ENCODE measurements at regions not wholly inside any gene's neighbourhood (a gene's known extent, or its start where the extent isn't known, plus 50 kb on each side); places are given as distances from the start of the nearest gene placed in this dataset.

DNA sequence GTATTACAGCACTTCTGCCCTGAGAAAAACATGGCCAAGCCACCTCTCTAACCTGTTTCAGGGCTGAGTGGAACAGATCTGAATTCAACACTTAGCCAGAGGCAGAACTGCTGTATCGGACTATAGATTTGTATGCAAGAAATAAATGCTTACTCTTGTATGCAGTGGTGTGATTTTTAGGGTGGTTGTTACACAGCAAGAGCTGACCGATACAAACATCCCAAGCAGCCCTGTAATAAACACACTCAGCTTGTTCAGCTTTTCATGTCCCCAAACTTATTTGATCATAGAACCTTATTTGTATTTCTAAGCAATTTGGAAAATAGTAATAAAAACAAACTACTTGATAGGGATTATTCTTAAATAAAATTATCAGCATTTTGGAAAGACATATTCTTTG, 84.9 kb upstream of the RPH3AL start:
- Histone ChIP-seq H3K9me3 (ENCODE audit: insufficient read depth in 2 of 2, low read depth in 1 of 2, low read length in 1 of 2) (peaks cover 4 to 11% of the 10 kb centered on the region in 2 experiments; a peak in 3 of 4 replicates), H3K27me3 (replicated peaks in 1 of 4; ENCODE audit: control insufficient read depth in 3 of 4, extremely low read depth in 1 of 4, insufficient read depth in 3 of 4, low read length in 3 of 4) (no peaks in the 10 kb centered on the region), H3K36me3 (ENCODE audit: control insufficient read depth in 2 of 4, insufficient read depth in 4 of 4, low read length in 3 of 4) (peaks cover 0 to 2% (median 0%) of the 10 kb centered on the region in 4 experiments; a peak in 1 of 8 replicates), H2BK20ac (ENCODE audit: low read length) (no peak overlapping the region), H3K14ac (ENCODE audit: insufficient read length) (no peak overlapping the region), H3K4me1 (replicated peaks in 1 of 4; ENCODE audit: control insufficient read depth in 3 of 4, insufficient read depth in 4 of 4, low read length in 3 of 4) (no peaks in the 10 kb centered on the region), H3K79me2 (ENCODE audit: control insufficient read depth in 1 of 2, insufficient read depth in 2 of 2, low read length in 2 of 2) (no peaks in the 10 kb centered on the region), H2BK5ac (ENCODE audit: low read depth, low read length) (no peak overlapping the region), H2BK12ac (ENCODE audit: low read depth, low read length) (no peak overlapping the region), H4K5ac (ENCODE audit: insufficient read length, low read depth, low read length) (no peak overlapping the region), H3K9ac (replicated peaks in 1 of 4; ENCODE audit: extremely low read depth in 1 of 4, low read depth in 3 of 4, low read length in 3 of 4) (no peak overlapping the region), H3K4me3 (ENCODE audit: extremely low read depth in 1 of 4, insufficient read depth in 2 of 4, low read depth in 3 of 4, low read length in 4 of 4) (no peak overlapping the region), H3K79me1 (ENCODE audit: low read depth, low read length) (no peaks in the 10 kb centered on the region), H3K23ac (ENCODE audit: insufficient read length) (no peak overlapping the region), H3K23me2 (ENCODE audit: low read depth, low read length) (no peaks in the 10 kb centered on the region), H3K27ac (ENCODE audit: low read depth, low read length) (no peak overlapping the region), H3K18ac (ENCODE audit: extremely low read depth, low read length) (no peak overlapping the region), H4K91ac (replicated peaks; ENCODE audit: insufficient read length, low read length) (no peak overlapping the region), H4K8ac (ENCODE audit: extremely low read depth, insufficient read depth, low read length) (no peak overlapping the region), H2AFZ (ENCODE audit: low read length) (no peak overlapping the region), H4K20me1 (replicated peaks in 1 of 2; ENCODE audit: control insufficient read depth in 1 of 2, insufficient read depth in 2 of 2, low read length in 2 of 2) (peaks cover 0 to 2% of the 10 kb centered on the region in 2 experiments), H3K4ac (replicated peaks; ENCODE audit: insufficient read length, low read depth, low read length) (no peak overlapping the region), H3K4me2 (ENCODE audit: insufficient read depth in 1 of 2, low read depth in 2 of 2, low read length in 2 of 2) (no peak overlapping the region), H2AK5ac (ENCODE audit: low read depth, low read length) (no peak overlapping the region), H2BK15ac (ENCODE audit: low read length) (no peak overlapping the region), H3K56ac (replicated peaks; ENCODE audit: insufficient read length, low read depth, low read length) (no peak overlapping the region), H2BK120ac (replicated peaks; ENCODE audit: low read depth, low read length) (no peak overlapping the region)
- TF ChIP-seq TAF7 (optimal IDR thresholded peaks at IDR 0.05; ENCODE audit: borderline replicate concordance, low read depth, low read length), result no peak
- no peak for TF ChIP-seq POLR2AphosphoS5 (IDR thresholded peaks at IDR 0.05; ENCODE audit: low read depth, low read length)
- FAIRE-seq, result no peak
- 97% methylated on average over 2 of the region's 2 CpGs; no CpG with 5 or more reads in 1 of the 2 experiments for WGBS, 2 experiments (ENCODE audit: extremely low coverage in 1 of 2, insufficient coverage in 1 of 2, insufficient read length in 1 of 2, insufficient replicate concordance in 2 of 2, low coverage in 1 of 2, low lambda C conversion rate in 2 of 2, missing lambda C conversion rate in 1 of 2)
- CTCF ChIA-PET (ENCODE audit: partially characterized antibody), result interaction anchor here (1.2 to 2.9 kb wide), 2 partner anchors 25 to 54 kb away, joined by 3 to 12 read pairs; no protein-coding TSS in a partner anchor
- POLR2A ChIA-PET (ENCODE audit: partially characterized antibody), result no interaction called here
- no peak for DNase-seq (ENCODE audit: low read depth in 1 of 2, low spot score in 2 of 2)

Measured in H1 (cell line).